Retinal pigment epithelial cell (primary cell): ENCODE measurements at regions not wholly inside any gene's neighbourhood (a gene's known extent, or its start where the extent isn't known, plus 50 kb on each side); places are given as distances from the start of the nearest gene placed in this dataset.
"Not testable (repeated sequence)": the region's sequence is repeated elsewhere in the genome, so short reads cannot be mapped to it uniquely, and the experiment has no call there.

Experiments
- DNase-seq: peaks from one replicate; pipeline ENCODE4 v3.0.0-alpha.2; 2010; ENCODE audit warnings: low read depth
- H3K4me3 ChIP-seq: 2 replicates; pipeline ENCODE4 v1.5.1; 2011; ENCODE audit warnings: mild to moderate bottlenecking, low read length, control low read depth, moderate library complexity
- TF ChIP-seq, protein P1 (sequence below): conservative IDR thresholded peaks from 2 replicates; pipeline ENCODE4 v1.5.1; 2011; ENCODE audit warnings: low read depth, low read length, control low read depth, inconsistent platforms

- DNase-seq: no peak
- TF ChIP-seq, protein P1, sequence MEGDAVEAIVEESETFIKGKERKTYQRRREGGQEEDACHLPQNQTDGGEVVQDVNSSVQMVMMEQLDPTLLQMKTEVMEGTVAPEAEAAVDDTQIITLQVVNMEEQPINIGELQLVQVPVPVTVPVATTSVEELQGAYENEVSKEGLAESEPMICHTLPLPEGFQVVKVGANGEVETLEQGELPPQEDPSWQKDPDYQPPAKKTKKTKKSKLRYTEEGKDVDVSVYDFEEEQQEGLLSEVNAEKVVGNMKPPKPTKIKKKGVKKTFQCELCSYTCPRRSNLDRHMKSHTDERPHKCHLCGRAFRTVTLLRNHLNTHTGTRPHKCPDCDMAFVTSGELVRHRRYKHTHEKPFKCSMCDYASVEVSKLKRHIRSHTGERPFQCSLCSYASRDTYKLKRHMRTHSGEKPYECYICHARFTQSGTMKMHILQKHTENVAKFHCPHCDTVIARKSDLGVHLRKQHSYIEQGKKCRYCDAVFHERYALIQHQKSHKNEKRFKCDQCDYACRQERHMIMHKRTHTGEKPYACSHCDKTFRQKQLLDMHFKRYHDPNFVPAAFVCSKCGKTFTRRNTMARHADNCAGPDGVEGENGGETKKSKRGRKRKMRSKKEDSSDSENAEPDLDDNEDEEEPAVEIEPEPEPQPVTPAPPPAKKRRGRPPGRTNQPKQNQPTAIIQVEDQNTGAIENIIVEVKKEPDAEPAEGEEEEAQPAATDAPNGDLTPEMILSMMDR: no peak
- no peak overlapping the region for H3K4me3 ChIP-seq
These were observed 100.7 kb upstream of the TNFSF4 start for GRCh38 chr1:173307845-173308244.

GRCh38 chr1:173314656-173315055 is 107.5 kb upstream of the TNFSF4 start:
- TF ChIP-seq, protein P1: no peak
- no peak overlapping the region for H3K4me3 ChIP-seq
- no peak for DNase-seq

DNA sequence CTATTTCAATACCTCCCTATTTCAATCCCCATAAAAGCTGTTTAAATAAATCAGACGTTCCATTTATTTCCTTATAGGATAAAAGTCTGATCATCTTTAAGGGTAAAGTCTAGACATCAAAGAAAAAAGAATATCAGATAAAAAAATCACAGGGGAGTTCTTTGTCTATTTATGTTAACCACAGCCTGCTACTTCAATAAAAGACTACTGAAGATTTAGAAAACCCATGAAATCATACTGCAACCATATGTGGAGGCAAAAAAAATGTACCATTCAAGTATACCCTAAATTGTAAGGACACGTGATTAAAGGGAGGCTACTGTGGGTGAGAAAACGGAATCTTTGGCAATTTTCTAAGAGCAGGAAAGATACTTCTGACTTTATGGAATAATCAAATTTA is 108.2 kb upstream of the TNFSF4 start:
- no peak overlapping the region for H3K4me3 ChIP-seq
- TF ChIP-seq, protein P1: no peak
- DNase-seq: no peak

DNA sequence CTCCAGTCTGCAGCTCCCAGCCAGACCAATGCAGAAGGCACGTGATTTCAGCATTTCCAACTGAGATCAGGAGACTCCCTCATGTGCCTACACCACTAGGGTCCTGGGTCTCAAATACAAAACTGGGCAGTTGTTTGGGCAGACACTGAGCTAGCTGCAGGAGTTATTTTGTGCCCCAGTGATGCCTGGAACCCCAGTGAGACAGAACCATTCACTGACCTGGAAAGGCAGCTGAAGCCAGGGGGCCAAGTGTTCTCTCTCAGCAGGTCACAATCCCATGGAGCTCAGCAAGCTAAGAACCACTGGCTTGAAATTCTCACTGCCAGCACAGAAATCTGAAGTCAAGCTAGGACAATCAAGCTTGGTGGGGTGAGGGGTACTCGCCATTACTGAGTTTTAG is 111.7 kb upstream of the TNFSF4 start:
- TF ChIP-seq, protein P1: no peak
- H3K4me3 ChIP-seq: no peak overlapping the region
- no peak for DNase-seq

GRCh38 chr1:173324352-173324751 is 117.2 kb upstream of the TNFSF4 start:
- H3K4me3 ChIP-seq, DNase-seq: not testable (repeated sequence)

DNA sequence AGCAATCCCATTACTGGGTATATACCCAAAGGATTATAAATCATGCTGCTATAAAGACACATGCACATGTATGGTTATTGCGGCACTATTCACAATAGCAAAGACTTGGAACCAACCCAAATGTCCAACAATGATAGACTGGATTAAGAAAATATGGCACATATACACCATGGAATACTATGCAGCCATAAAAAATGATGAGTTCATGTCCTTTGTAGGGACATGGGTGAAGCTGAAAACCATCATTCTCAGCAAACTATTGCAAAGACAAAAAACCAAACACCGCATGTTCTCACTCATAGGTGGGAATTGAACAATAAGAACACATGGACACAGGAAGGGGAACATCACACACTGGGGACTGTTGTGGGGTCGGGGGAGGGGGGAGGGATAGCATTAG is 120.9 kb upstream of the TNFSF4 start:
- not testable (repeated sequence) for DNase-seq, H3K4me3 ChIP-seq

GRCh38 chr1:173328961-173329360 is 121.8 kb upstream of the TNFSF4 start:
- H3K4me3 ChIP-seq: no peak overlapping the region
- no peak for DNase-seq

GRCh38 chr1:173329726-173330125 is 122.6 kb upstream of the TNFSF4 start:
- DNase-seq: no peak
- H3K4me3 ChIP-seq: no peak overlapping the region
- TF ChIP-seq, protein P1: no peak

More at GRCh38 chr1:173328961-173329360, 121.8 kb upstream of the TNFSF4 start:
- TF ChIP-seq, protein P1: no peak
